Astrocyte (in vitro differentiated cells and primary cell): ENCODE measurements at regions not wholly inside any gene's neighbourhood (a gene's known extent, or its start where the extent isn't known, plus 50 kb on each side); places are given as distances from the start of the nearest gene placed in this dataset.
A peak's percentile ranks its signal among the peaks of the same experiment; 100 is the strongest.

Experiments used
- DNase-seq: peaks from one replicate; pipeline ENCODE4 v3.0.0-alpha.2; 2010; ENCODE audit warnings: low read depth
- FAIRE-seq: peaks from 2 replicates; lab custom pipeline; 2011; peaks lifted over from hg19 to GRCh38; lab: Jason Lieb, UNC
- H2AFZ ChIP-seq: 2 replicates; pipeline ENCODE4 v1.6.0; 2012; ENCODE audit warnings: low read depth, low read length, inconsistent platforms
- H3K27ac ChIP-seq: 2 replicates; pipeline ENCODE4 v1.5.1; 2011; ENCODE audit warnings: low read depth, low read length, inconsistent platforms
- H3K27me3 ChIP-seq: 2 replicates; pipeline ENCODE4 v1.6.0; 2011; ENCODE audit warnings: low read length, inconsistent platforms; ENCODE audit not compliant: insufficient read depth
- H3K36me3 ChIP-seq: 2 replicates; pipeline ENCODE4 v1.5.1; 2011; ENCODE audit warnings: low read length, inconsistent platforms; ENCODE audit not compliant: insufficient read depth
- H3K4me1 ChIP-seq: 2 replicates; pipeline ENCODE4 v1.5.1; 2011; ENCODE audit warnings: low read length, inconsistent platforms; ENCODE audit not compliant: insufficient read depth
- H3K4me2 ChIP-seq: 2 replicates; pipeline ENCODE4 v1.6.0; 2012; ENCODE audit warnings: low read length, inconsistent platforms
- H3K4me3 ChIP-seq: 2 replicates; pipeline ENCODE4 v1.5.1; 2011; ENCODE audit warnings: low read depth, mild to moderate bottlenecking, low read length, inconsistent platforms; ENCODE audit not compliant: insufficient read depth
- H3K79me2 ChIP-seq: 2 replicates; pipeline ENCODE4 v1.6.0; 2012; ENCODE audit warnings: mild to moderate bottlenecking, low read length, inconsistent platforms; ENCODE audit not compliant: insufficient read depth
- H3K9ac ChIP-seq: 2 replicates; pipeline ENCODE4 v1.6.0; 2012; ENCODE audit warnings: mild to moderate bottlenecking, low read length, inconsistent platforms
- H3K9me3 ChIP-seq: 2 replicates; pipeline ENCODE4 v1.5.1; 2012; ENCODE audit warnings: low read depth, mild to moderate bottlenecking, low read length, inconsistent platforms; ENCODE audit not compliant: insufficient read depth
- H4K20me1 ChIP-seq: 2 replicates; pipeline ENCODE4 v1.6.0; 2012; ENCODE audit warnings: low read length, inconsistent platforms; ENCODE audit not compliant: insufficient read depth
- H3K27ac Mint-ChIP-seq: one replicate; pipeline ENCODE4 v1.8.0; 2021; ENCODE audit warnings: mild to moderate bottlenecking, mixed read lengths; ENCODE audit not compliant: unreplicated experiment
- H3K27me3 Mint-ChIP-seq: one replicate; pipeline ENCODE4 v1.8.0; 2021; ENCODE audit warnings: low read depth, mixed read lengths; ENCODE audit not compliant: unreplicated experiment
- H3K36me3 Mint-ChIP-seq: one replicate; pipeline ENCODE4 v1.8.0; 2021; ENCODE audit warnings: low read depth, mixed read lengths; ENCODE audit not compliant: unreplicated experiment
- H3K4me1 Mint-ChIP-seq: one replicate; pipeline ENCODE4 v1.8.0; 2021; ENCODE audit warnings: low read depth, mixed read lengths; ENCODE audit not compliant: unreplicated experiment
- H3K4me3 Mint-ChIP-seq: one replicate; pipeline ENCODE4 v1.8.0; 2021; ENCODE audit warnings: mild to moderate bottlenecking, moderate library complexity, mixed read lengths; ENCODE audit not compliant: unreplicated experiment
- H3K9me3 Mint-ChIP-seq: one replicate; pipeline ENCODE4 v1.8.0; 2021; ENCODE audit warnings: mild to moderate bottlenecking, mixed read lengths; ENCODE audit not compliant: unreplicated experiment
- CTCF ChIP-seq: IDR thresholded peaks from 2 replicates; pipeline ENCODE4 v1.5.1; 2011; ENCODE audit warnings: low read depth, mild to moderate bottlenecking, inconsistent platforms, low read length, moderate library complexity; ENCODE audit not compliant: insufficient read depth
- EZH2 ChIP-seq: IDR thresholded peaks from 2 replicates; pipeline ENCODE4 v1.6.1; 2012; ENCODE audit warnings: mild to moderate bottlenecking, low read length, inconsistent platforms; ENCODE audit not compliant: insufficient read depth

DNA sequence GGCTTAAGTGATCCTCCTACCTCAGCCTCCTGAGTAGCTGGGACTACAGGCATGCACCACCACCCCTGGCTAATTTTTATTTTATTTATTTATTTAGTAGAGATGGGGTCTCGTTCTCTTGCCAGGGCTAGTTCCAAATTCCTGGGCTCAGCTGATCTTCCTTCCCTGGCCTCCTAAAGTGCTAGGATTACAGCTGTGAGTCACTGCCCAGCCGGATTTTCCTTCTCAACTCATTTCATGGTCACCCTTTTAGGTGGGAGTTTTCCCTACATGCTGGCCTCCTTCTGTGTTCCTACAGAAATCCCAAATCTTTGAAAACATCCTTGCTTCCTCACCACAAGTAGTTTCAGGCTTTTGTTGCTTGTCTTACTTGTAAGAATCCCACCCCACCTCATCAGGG lies 102.1 kb upstream of the SIAH1 start:
- DNase-seq (no peak), FAIRE-seq (no peak)
- Histone ChIP-seq H3K79me2 (no peaks in the 10 kb centered on the region), H2AFZ (no peak overlapping the region), H3K9me3 (no peaks in the 10 kb centered on the region), H3K27me3 (peaks cover 4% of the 10 kb centered on the region), H3K4me2 (no peak overlapping the region), H3K4me1 (no peaks in the 10 kb centered on the region), H3K9ac (no peak overlapping the region), H3K4me3 (no peak overlapping the region), H4K20me1 (no peaks in the 10 kb centered on the region), H3K36me3 (no peaks in the 10 kb centered on the region), H3K27ac (no peak overlapping the region)
- Mint-ChIP-seq H3K36me3 (no peaks in the 10 kb centered on the region), H3K4me3 (no peak overlapping the region), H3K4me1 (no peaks in the 10 kb centered on the region), H3K27ac (no peak overlapping the region), H3K27me3 (no peaks in the 10 kb centered on the region), H3K9me3 (no peaks in the 10 kb centered on the region)
- no peak for TF ChIP-seq CTCF

DNA sequence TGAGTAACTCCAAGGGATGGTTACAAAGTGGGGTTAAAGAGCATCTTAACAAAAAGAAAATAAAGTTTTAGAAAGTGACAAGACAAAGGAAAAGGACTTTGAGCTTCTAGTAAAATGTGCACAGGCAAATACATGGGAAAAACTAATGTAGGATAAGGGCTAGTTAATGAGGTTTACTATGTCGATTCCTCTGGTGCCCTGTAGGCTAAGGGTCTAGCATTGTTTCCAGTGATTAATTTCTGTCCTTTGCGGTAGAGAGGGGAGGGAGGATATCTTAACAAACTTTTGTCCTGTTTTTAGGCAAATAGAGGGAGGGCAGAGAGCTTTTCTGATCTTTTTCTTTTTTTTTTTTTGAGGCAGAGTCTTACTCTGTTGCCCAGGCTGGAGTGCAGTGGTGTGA lies 96.6 kb upstream of the SIAH1 start:
- H3K9me3 ChIP-seq = no peaks in the 10 kb centered on the region
- no peak overlapping the region for H3K4me3 Mint-ChIP-seq
- FAIRE-seq (no peak), DNase-seq (no peak)
- H3K4me1 ChIP-seq = no peaks in the 10 kb centered on the region
- H3K36me3 Mint-ChIP-seq = no peaks in the 10 kb centered on the region
- H3K79me2 ChIP-seq = no peaks in the 10 kb centered on the region
- no peak for TF ChIP-seq EZH2
- no peak for TF ChIP-seq CTCF
- no peaks in the 10 kb centered on the region for H3K27me3 Mint-ChIP-seq
- no peak overlapping the region for H3K9ac ChIP-seq
- no peaks in the 10 kb centered on the region for H3K36me3 ChIP-seq
- H4K20me1 ChIP-seq = no peaks in the 10 kb centered on the region
- H3K4me2 ChIP-seq = no peak overlapping the region
- H3K4me1 Mint-ChIP-seq = no peaks in the 10 kb centered on the region
- H3K27me3 ChIP-seq = peaks cover 10% of the 10 kb centered on the region
- no peak overlapping the region for H3K27ac Mint-ChIP-seq
- peaks cover 2% of the 10 kb centered on the region for H3K9me3 Mint-ChIP-seq
- no peak overlapping the region for H3K4me3 ChIP-seq
- H2AFZ ChIP-seq = no peak overlapping the region
- H3K27ac ChIP-seq = no peak overlapping the region

- Histone ChIP-seq H3K9ac (no peak overlapping the region), H3K4me2 (no peak overlapping the region), H3K27me3 (peaks cover 6% of the 10 kb centered on the region), H3K4me1 (no peaks in the 10 kb centered on the region), H3K27ac (no peak overlapping the region), H4K20me1 (no peaks in the 10 kb centered on the region), H3K79me2 (no peaks in the 10 kb centered on the region), H3K9me3 (no peaks in the 10 kb centered on the region), H3K36me3 (no peaks in the 10 kb centered on the region), H3K4me3 (no peak overlapping the region), H2AFZ (no peak overlapping the region)
- H3K4me3 Mint-ChIP-seq = no peak overlapping the region
- H3K9me3 Mint-ChIP-seq = peaks cover 2% of the 10 kb centered on the region
- H3K27ac Mint-ChIP-seq = no peak overlapping the region
- no peak for DNase-seq
- peak; percentile 43 for FAIRE-seq
- no peaks in the 10 kb centered on the region for H3K27me3 Mint-ChIP-seq
- H3K36me3 Mint-ChIP-seq = no peaks in the 10 kb centered on the region
- TF ChIP-seq CTCF = no peak
- no peaks in the 10 kb centered on the region for H3K4me1 Mint-ChIP-seq
Observed at GRCh38 chr16:48481211-48481610, 96.0 kb upstream of the SIAH1 start.
